Heart left ventricle (tissue), 13 donors: ENCODE measurements at regions not wholly inside any gene's neighbourhood (a gene's known extent, or its start where the extent isn't known, plus 50 kb on each side); places are given as distances from the start of the nearest gene placed in this dataset.

ENCODE experiments used
- CTCF ChIP-seq, 12 donors: fragments of 200-600 bp; sonication (generic) in 4 of 12; IDR thresholded peaks; one replicate each; pipeline versions ENCODE4 v1.5.0 to v1.8.0; 2018 to 2022; ENCODE audit warnings: antibody characterized with exemption in 12 of 12, mild to moderate bottlenecking in 5 of 12
- POLR2A ChIP-seq, 2 donors: fragments of 450-650 bp; IDR thresholded peaks; one replicate each; pipeline ENCODE4 v1.6.1; 2017; ENCODE audit warnings: antibody characterized with exemption in 2 of 2, mild to moderate bottlenecking in 2 of 2, moderate library complexity in 2 of 2
- donor health status: ischemic (EF 13 %, LVEDD 7.1; RV severe dilation, severe dysfunction).
- donor health status: DM: no; HTN: yes; CAD: no.
- donor health status: DM: no; HTN: no; CAD: no.
- donor health status: ischemic (EF 25% LVEDD 6.9; RV normal size, moderate dysfunction).
- donor health status: ischemic (EF 25% LVEDD 5.7; RV mildly dilated, moderate dysfunction).
- donor health status: ischemic (EF 35%, LVEDD 5.7; RV mildly dilated, moderate dysfunction).
- donor health status: nonischemic (EF 11% LVEDD 7.7; RV severe dilation, severe dysfunction).
- donor health status: DM: yes; HTN: yes; CAD: no.
- donor health status: PGD.
- donor health status: ischemic (EF 29% LVEDD 5.4; RV normal size, mild dysfunction).
- donor health status: nonischemic (EF 23%, LVEDD 6.1; RV moderate dilation, normal function).

- TF ChIP-seq CTCF (IDR thresholded peaks at IDR 0.05) (no peak), POLR2A (IDR thresholded peaks at IDR 0.05) (no peak)
Measured at GRCh38 chr5:96195123-96195522, 233.5 kb upstream of the ELL2 start.
